ENCODE measurements at regions not wholly inside any gene's neighbourhood (a gene's known extent, or its start where the extent isn't known, plus 50 kb on each side); places are given as distances from the start of the nearest gene placed in this dataset.

GRCh38 chr1:56442290-56442877 is 137.0 kb downstream of the PLPP3 start:
- Mint-ChIP-seq H3K36me3 (ENCODE audit: unreplicated experiment) (no peaks in the 10 kb centered on the region), H3K27me3 (ENCODE audit: unreplicated experiment) (peaks cover 2% of the 10 kb centered on the region), H3K27ac (ENCODE audit: unreplicated experiment) (peak overlapping the region; percentile 34), H3K4me1 (ENCODE audit: low read depth, unreplicated experiment) (peaks cover 31% of the 10 kb centered on the region), H3K4me3 (ENCODE audit: unreplicated experiment) (peak overlapping the region; percentile 11), H3K9me3 (ENCODE audit: unreplicated experiment) (peaks cover 4% of the 10 kb centered on the region)
- no peak for DNase-seq
- TF ChIP-seq CTCF (IDR thresholded peaks at IDR 0.05; ENCODE audit: partially characterized antibody, unreplicated experiment): no peak

DNA sequence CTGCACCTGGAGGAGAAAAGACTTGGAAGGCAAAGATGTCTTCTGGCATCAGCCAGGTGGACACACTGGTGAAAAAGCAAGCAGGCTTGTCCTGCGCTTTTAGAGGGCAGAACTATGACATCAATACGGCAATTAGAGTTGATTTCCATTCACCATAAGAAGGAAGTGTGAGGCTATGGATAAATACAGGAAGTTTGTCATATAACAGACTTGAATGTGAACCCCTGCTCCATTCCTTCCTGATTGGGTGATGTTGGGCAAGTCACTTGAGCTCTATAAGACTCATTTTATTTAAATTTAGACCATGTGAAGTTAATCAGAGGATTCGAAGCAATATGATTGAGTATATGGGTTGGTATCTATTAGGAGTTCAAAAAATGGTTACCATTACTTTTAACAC is 137.8 kb downstream of the PLPP3 start:
- peaks cover 32% of the 10 kb centered on the region for H3K4me1 Mint-ChIP-seq (ENCODE audit: low read depth, unreplicated experiment)
- H3K36me3 Mint-ChIP-seq (ENCODE audit: unreplicated experiment): no peaks in the 10 kb centered on the region
- peaks cover 2% of the 10 kb centered on the region for H3K27me3 Mint-ChIP-seq (ENCODE audit: unreplicated experiment)
- H3K4me3 Mint-ChIP-seq (ENCODE audit: unreplicated experiment): no peak overlapping the region
- H3K27ac Mint-ChIP-seq (ENCODE audit: unreplicated experiment): no peak overlapping the region
- DNase-seq: no peak
- no peak for TF ChIP-seq CTCF (IDR thresholded peaks at IDR 0.05; ENCODE audit: partially characterized antibody, unreplicated experiment)
- peaks cover 4% of the 10 kb centered on the region for H3K9me3 Mint-ChIP-seq (ENCODE audit: unreplicated experiment)

DNA sequence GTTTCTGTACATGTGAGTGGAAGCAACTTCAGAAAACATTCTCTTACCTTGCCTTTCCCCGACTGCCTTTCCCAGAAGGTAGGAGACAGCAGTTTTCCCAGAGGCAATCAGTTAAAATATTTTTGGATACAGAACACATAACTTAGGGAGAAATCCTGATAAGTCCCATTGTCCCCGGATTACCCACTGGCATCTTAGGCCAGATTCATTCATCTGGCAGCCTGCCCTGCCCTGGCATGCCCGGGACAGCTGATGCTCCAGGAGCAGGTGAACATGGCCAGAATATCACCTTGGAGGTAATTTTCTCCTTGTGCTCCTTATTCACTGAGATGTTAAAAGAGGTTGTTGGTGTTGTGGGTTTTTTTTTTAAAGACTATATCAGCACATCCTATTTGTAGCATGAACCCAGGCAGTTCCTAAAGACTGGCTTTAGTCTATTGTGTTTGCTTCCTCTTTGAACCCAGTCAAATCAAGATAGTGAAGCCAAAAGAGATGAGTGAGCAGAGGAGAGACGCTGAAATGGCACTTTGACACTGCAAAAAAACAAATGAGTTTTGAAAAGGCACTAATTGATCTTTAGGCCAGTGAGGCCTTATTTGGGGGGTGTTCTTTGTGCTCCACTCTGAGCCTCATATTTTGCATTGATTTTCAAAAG is 139.6 kb downstream of the PLPP3 start:
- no peaks in the 10 kb centered on the region for H3K36me3 Mint-ChIP-seq (ENCODE audit: unreplicated experiment)
- H3K9me3 Mint-ChIP-seq (ENCODE audit: unreplicated experiment): peaks cover 4% of the 10 kb centered on the region
- H3K4me1 Mint-ChIP-seq (ENCODE audit: low read depth, unreplicated experiment): peaks cover 43% of the 10 kb centered on the region
- H3K27me3 Mint-ChIP-seq (ENCODE audit: unreplicated experiment): peaks cover 2% of the 10 kb centered on the region
- no peak overlapping the region for H3K27ac Mint-ChIP-seq (ENCODE audit: unreplicated experiment)
- no peak overlapping the region for H3K4me3 Mint-ChIP-seq (ENCODE audit: unreplicated experiment)
- DNase-seq: no peak
- TF ChIP-seq CTCF (IDR thresholded peaks at IDR 0.05; ENCODE audit: partially characterized antibody, unreplicated experiment): no peak

GRCh38 chr1:56438901-56439551 is 140.3 kb downstream of the PLPP3 start:
- DNase-seq: no peak
- H3K27ac Mint-ChIP-seq (ENCODE audit: unreplicated experiment): no peak overlapping the region

More at GRCh38 chr1:56438901-56439551, 140.3 kb downstream of the PLPP3 start:
- H3K4me3 Mint-ChIP-seq (ENCODE audit: unreplicated experiment): no peak overlapping the region
- peaks cover 2% of the 10 kb centered on the region for H3K27me3 Mint-ChIP-seq (ENCODE audit: unreplicated experiment)
- H3K4me1 Mint-ChIP-seq (ENCODE audit: low read depth, unreplicated experiment): peaks cover 43% of the 10 kb centered on the region
- H3K9me3 Mint-ChIP-seq (ENCODE audit: unreplicated experiment): peaks cover 4% of the 10 kb centered on the region
- H3K36me3 Mint-ChIP-seq (ENCODE audit: unreplicated experiment): no peaks in the 10 kb centered on the region
- TF ChIP-seq CTCF (IDR thresholded peaks at IDR 0.05; ENCODE audit: partially characterized antibody, unreplicated experiment): no peak

All from glutamatergic neuron (in vitro differentiated cells).